Endothelial cell of umbilical vein (primary cell): ENCODE measurements at regions not wholly inside any gene's neighbourhood (a gene's known extent, or its start where the extent isn't known, plus 50 kb on each side); places are given as distances from the start of the nearest gene placed in this dataset.

Source experiments
- BruUV-seq: library from RNA; stranded (reverse); fragments of 400-500 nt; replicated peaks from 2 replicates; lab custom pipeline; 2021; lab: Mats Ljungman, UMichigan
- CTCF ChIA-PET: fragments of 300-600, 350-600 bp; sonication (Branson Sonifier 250); formaldehyde crosslinking; loops from one replicate; lab custom pipeline; 2021; ENCODE audit warnings: antibody characterized with exemption, inconsistent platforms; lab: Charles Lee
- POLR2A ChIA-PET: fragments of 300-600, 350-600 bp; sonication (Branson Sonifier 250); formaldehyde crosslinking; loops from one replicate; lab custom pipeline; 2021; ENCODE audit warnings: antibody characterized with exemption, inconsistent platforms; lab: Charles Lee
- DNase-seq: peaks from one replicate; pipeline ENCODE4 v3.0.0-alpha.2; 2011; ENCODE audit warnings: low read depth, low spot score
- FAIRE-seq: peaks from 2 replicates; lab custom pipeline; 2011; peaks lifted over from hg19 to GRCh38; lab: Jason Lieb, UNC
- H2AFZ ChIP-seq: 2 replicates; pipeline ENCODE4 v1.6.0; 2012; ENCODE audit warnings: low read depth, low read length, control low read depth, inconsistent platforms
- H3K27ac ChIP-seq: 2 replicates; pipeline ENCODE4 v1.5.1; 2011; ENCODE audit warnings: low read depth, mild to moderate bottlenecking, control low read depth, low read length, moderate library complexity; ENCODE audit not compliant: insufficient read depth
- H3K27me3 ChIP-seq, 2 experiments: 2 replicates each; pipeline versions ENCODE4 v1.6.0 to v1.6.1; 2011; ENCODE audit warnings: low read length in 2 of 2, mixed read lengths in 1 of 2; ENCODE audit not compliant: control insufficient read depth in 2 of 2, insufficient read depth in 2 of 2
- H3K36me3 ChIP-seq, 2 experiments: 2 replicates in 1 of 2; 3 replicates in 1 of 2; pipeline ENCODE4 v1.5.1; 2011; ENCODE audit warnings: low read length in 2 of 2, mild to moderate bottlenecking in 1 of 2, moderate library complexity in 1 of 2; ENCODE audit not compliant: control insufficient read depth in 2 of 2, insufficient read depth in 2 of 2; ENCODE audit errors: extremely low read depth in 1 of 2
- H3K4me1 ChIP-seq: 3 replicates; pipeline ENCODE4 v1.5.1; 2011; ENCODE audit warnings: mild to moderate bottlenecking, low read length; ENCODE audit not compliant: control insufficient read depth, insufficient read depth; ENCODE audit errors: extremely low read depth
- H3K4me2 ChIP-seq: 2 replicates; pipeline ENCODE4 v1.6.1; 2011; ENCODE audit warnings: low read length, control low read depth, mixed read lengths; ENCODE audit not compliant: insufficient read depth
- H3K4me3 ChIP-seq, 3 experiments: fragments of 200-600 bp in 1 of 3; sonication (generic), shearing (Covaris generic) in 1 of 3; replicated peaks in 1 of 3; 2 replicates each; pipeline ENCODE4 v1.5.1; 2011 to 2016; ENCODE audit warnings: control low read depth in 3 of 3, low read length in 3 of 3, mild to moderate bottlenecking in 2 of 3, inconsistent platforms in 1 of 3, low read depth in 1 of 3, moderate library complexity in 1 of 3; ENCODE audit not compliant: insufficient read depth in 1 of 3
- H3K79me2 ChIP-seq: 2 replicates; pipeline ENCODE4 v1.6.0; 2012; ENCODE audit warnings: low read length, inconsistent platforms; ENCODE audit not compliant: control insufficient read depth, insufficient read depth
- H3K9ac ChIP-seq: replicated peaks from 2 replicates; pipeline ENCODE3; 2011; ENCODE audit warnings: low read length, control low read depth; ENCODE audit not compliant: insufficient read depth; ENCODE audit errors: extremely low read depth
- H3K9me1 ChIP-seq: replicated peaks from 3 replicates; pipeline ENCODE4 v1.6.0; 2011; ENCODE audit warnings: mild to moderate bottlenecking, low read length; ENCODE audit not compliant: control insufficient read depth, insufficient read depth; ENCODE audit errors: extremely low read depth
- H3K9me3 ChIP-seq: replicated peaks from 2 replicates; pipeline ENCODE4 v1.5.1; 2012; ENCODE audit warnings: low read length, inconsistent platforms; ENCODE audit not compliant: control insufficient read depth, insufficient read depth
- H4K20me1 ChIP-seq: replicated peaks from 2 replicates; pipeline ENCODE3; 2011; ENCODE audit warnings: mild to moderate bottlenecking, low read length; ENCODE audit not compliant: control insufficient read depth, insufficient read depth; ENCODE audit errors: extremely low read depth
- EZH2 ChIP-seq: IDR thresholded peaks from 2 replicates; pipeline ENCODE4 v1.6.1; 2012; ENCODE audit warnings: borderline replicate concordance, low read depth, mild to moderate bottlenecking, moderate library complexity, low read length, inconsistent platforms; ENCODE audit not compliant: severe bottlenecking
- FOS ChIP-seq: IDR thresholded peaks from 2 replicates; pipeline ENCODE4 v1.6.1; 2011; ENCODE audit warnings: mild to moderate bottlenecking, low read length, moderate library complexity, borderline replicate concordance; ENCODE audit not compliant: insufficient read depth
- GATA2 ChIP-seq: IDR thresholded peaks from 2 replicates; pipeline ENCODE4 v1.7.0; 2011; ENCODE audit warnings: low read depth, mild to moderate bottlenecking, moderate library complexity, mixed read lengths, low read length; ENCODE audit not compliant: insufficient read length, insufficient read depth
- JUN ChIP-seq: IDR thresholded peaks from 2 replicates; pipeline ENCODE4 v1.6.1; 2011; ENCODE audit warnings: borderline replicate concordance, low read depth; ENCODE audit not compliant: insufficient read length, insufficient read depth
- MYC ChIP-seq: IDR thresholded peaks from one replicate; pipeline ENCODE4 v1.6.1; 2011; ENCODE audit warnings: mild to moderate bottlenecking, low read depth, low read length
- POLR2A ChIP-seq: IDR thresholded peaks from 2 replicates; pipeline ENCODE4 v1.6.1; 2012; ENCODE audit warnings: low read depth, mild to moderate bottlenecking, control low read depth, low read length
- POLR2AphosphoS5 ChIP-seq: IDR thresholded peaks from 2 replicates; pipeline ENCODE4 v1.6.1; 2012; ENCODE audit warnings: low read depth, mild to moderate bottlenecking, control low read depth, low read length, moderate library complexity; ENCODE audit not compliant: insufficient read depth
- dilution Hi-C: fragments of 300-500 bp; cut with MboI; formaldehyde crosslinking; loops from one replicate; pipeline ENCODE4 v1.15.0; 2019; ENCODE audit warnings: low sequenced_read_pairs; ENCODE audit not compliant: extremely low pct_ligation_motif_present
- intact Hi-C: fragments of 100-400 bp; cut with micrococcal nuclease; formaldehyde crosslinking; loops from one replicate; pipeline ENCODE4 v1.10.0; 2022
- TF ChIP-seq, protein P1 (sequence below), 2 donors: IDR thresholded peaks; 1 replicate in 1 of 2; 2 replicates in 1 of 2; pipeline ENCODE4 v1.5.1; 2011; ENCODE audit warnings: low read length in 2 of 2, mild to moderate bottlenecking in 2 of 2, moderate library complexity in 2 of 2, control low read depth in 1 of 2, inconsistent platforms in 1 of 2, low read depth in 1 of 2; ENCODE audit not compliant: insufficient read depth in 1 of 2; ENCODE audit errors: extremely low read depth in 1 of 2
- TF ChIP-seq, protein P2 (sequence below): IDR thresholded peaks from 2 replicates; pipeline ENCODE4 v1.6.1; 2011; ENCODE audit not compliant: insufficient read depth, insufficient read length

DNA sequence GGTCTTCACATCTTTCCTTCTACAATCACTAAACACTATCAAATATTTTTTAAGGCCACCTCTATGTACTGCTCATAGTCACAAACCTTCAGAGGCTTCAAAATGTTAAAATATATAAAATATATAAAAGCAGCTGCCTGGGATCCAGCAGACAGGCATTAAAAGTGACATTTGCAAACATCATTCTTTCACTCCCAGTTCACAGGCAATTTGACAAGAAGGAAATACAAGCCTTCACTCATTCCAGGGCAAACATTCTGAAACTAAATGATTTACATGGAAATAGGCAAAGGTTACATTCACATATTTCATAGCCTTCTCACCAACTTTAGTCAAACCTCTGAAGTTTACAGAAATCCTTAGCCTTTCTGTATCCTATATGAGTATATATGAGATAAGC, 266.3 kb downstream of the TBL1XR1 start:
- no peaks in the 10 kb centered on the region for H4K20me1 ChIP-seq
- POLR2A ChIA-PET: no interaction called here
- no peak overlapping the region for H3K9ac ChIP-seq
- no peaks in the 10 kb centered on the region for H3K36me3 ChIP-seq
- no peaks in the 10 kb centered on the region for H3K79me2 ChIP-seq
- no peaks in the 10 kb centered on the region for H3K4me1 ChIP-seq
- no peak overlapping the region for H3K27ac ChIP-seq
- FAIRE-seq: no peak
- no peak overlapping the region for H2AFZ ChIP-seq
- CTCF ChIA-PET: interaction anchor here (3.6 kb wide), 1 partner anchor 8 kb away, joined by 22 read pairs; no protein-coding TSS in a partner anchor
- peaks cover 2 to 6% of the 10 kb centered on the region in 2 experiments for H3K27me3 ChIP-seq
- dilution Hi-C loops (no loop called here), intact Hi-C loops (no loop called here)
- no peaks in the 10 kb centered on the region for H3K9me3 ChIP-seq
- no peak for DNase-seq
- H3K4me2 ChIP-seq: no peak overlapping the region
- H3K4me3 ChIP-seq: no peak overlapping the region
- H3K9me1 ChIP-seq: no peaks in the 10 kb centered on the region
- TF ChIP-seq, protein P1, sequence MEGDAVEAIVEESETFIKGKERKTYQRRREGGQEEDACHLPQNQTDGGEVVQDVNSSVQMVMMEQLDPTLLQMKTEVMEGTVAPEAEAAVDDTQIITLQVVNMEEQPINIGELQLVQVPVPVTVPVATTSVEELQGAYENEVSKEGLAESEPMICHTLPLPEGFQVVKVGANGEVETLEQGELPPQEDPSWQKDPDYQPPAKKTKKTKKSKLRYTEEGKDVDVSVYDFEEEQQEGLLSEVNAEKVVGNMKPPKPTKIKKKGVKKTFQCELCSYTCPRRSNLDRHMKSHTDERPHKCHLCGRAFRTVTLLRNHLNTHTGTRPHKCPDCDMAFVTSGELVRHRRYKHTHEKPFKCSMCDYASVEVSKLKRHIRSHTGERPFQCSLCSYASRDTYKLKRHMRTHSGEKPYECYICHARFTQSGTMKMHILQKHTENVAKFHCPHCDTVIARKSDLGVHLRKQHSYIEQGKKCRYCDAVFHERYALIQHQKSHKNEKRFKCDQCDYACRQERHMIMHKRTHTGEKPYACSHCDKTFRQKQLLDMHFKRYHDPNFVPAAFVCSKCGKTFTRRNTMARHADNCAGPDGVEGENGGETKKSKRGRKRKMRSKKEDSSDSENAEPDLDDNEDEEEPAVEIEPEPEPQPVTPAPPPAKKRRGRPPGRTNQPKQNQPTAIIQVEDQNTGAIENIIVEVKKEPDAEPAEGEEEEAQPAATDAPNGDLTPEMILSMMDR (IDR thresholded peaks at IDR 0.05; ENCODE audit: extremely low read depth in 1 of 2, insufficient read depth in 1 of 2, low read depth in 1 of 2, low read length in 2 of 2): no peak
- TF ChIP-seq EZH2: no peak
- no peak for TF ChIP-seq POLR2A
- no peak for TF ChIP-seq JUN
- TF ChIP-seq FOS: no peak
- TF ChIP-seq, protein P2, sequence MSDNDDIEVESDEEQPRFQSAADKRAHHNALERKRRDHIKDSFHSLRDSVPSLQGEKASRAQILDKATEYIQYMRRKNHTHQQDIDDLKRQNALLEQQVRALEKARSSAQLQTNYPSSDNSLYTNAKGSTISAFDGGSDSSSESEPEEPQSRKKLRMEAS: no peak
- no peak for TF ChIP-seq POLR2AphosphoS5
- TF ChIP-seq MYC: no peak
- TF ChIP-seq GATA2: no peak
- no TSS peak for BruUV-seq
